Activated B cell treated with CpG ODN at 0.5 μM for 24 hours (primary cell): ENCODE measurements at regions not wholly inside any gene's neighbourhood (a gene's known extent, or its start where the extent isn't known, plus 50 kb on each side); places are given as distances from the start of the nearest gene placed in this dataset.

Experiments used
- ATAC-seq: fragments of 200-7000 bp; cut with Tn5 transposase; one replicate; pipeline ENCODE4 v1.10.0; 2021; ENCODE audit warnings: low read depth, mild to moderate bottlenecking, moderate library complexity
- CTCF ChIA-PET: fragments of 350-600 bp; sonication (Branson Sonifier 250); formaldehyde crosslinking; loops from one replicate; lab custom pipeline; 2021; ENCODE audit warnings: antibody characterized with exemption; lab: Charles Lee
- POLR2A ChIA-PET: fragments of 350-600 bp; sonication (Branson Sonifier 250); formaldehyde crosslinking; loops from one replicate; lab custom pipeline; 2021; ENCODE audit warnings: antibody characterized with exemption; lab: Charles Lee
- DNase-seq: peaks from one replicate; pipeline ENCODE4 v3.0.0; 2022
- H3K27ac Mint-ChIP-seq: one replicate; pipeline ENCODE4 v1.8.0; 2020; ENCODE audit warnings: mixed read lengths
- H3K27me3 Mint-ChIP-seq: one replicate; pipeline ENCODE4 v1.8.0; 2021; ENCODE audit warnings: mixed read lengths
- H3K36me3 Mint-ChIP-seq: one replicate; pipeline ENCODE4 v1.8.0; 2021; ENCODE audit warnings: low read depth, mixed read lengths
- H3K4me1 Mint-ChIP-seq: one replicate; pipeline ENCODE4 v1.8.0; 2021; ENCODE audit warnings: mixed read lengths
- H3K4me3 Mint-ChIP-seq: one replicate; pipeline ENCODE4 v1.8.0; 2020; ENCODE audit warnings: mild to moderate bottlenecking, mixed read lengths
- H3K9me3 Mint-ChIP-seq: one replicate; pipeline ENCODE4 v1.8.0; 2020; ENCODE audit warnings: mixed read lengths
- intact Hi-C: fragments of 100-400 bp; cut with micrococcal nuclease; formaldehyde crosslinking; loops from one replicate; pipeline ENCODE4 v1.15.1; 2024
- TF ChIP-seq, protein P1 (sequence below): fragments of 200-600 bp; IDR thresholded peaks from one replicate; pipeline ENCODE4 v1.8.0; 2022; ENCODE audit warnings: antibody characterized with exemption, mild to moderate bottlenecking

DNA sequence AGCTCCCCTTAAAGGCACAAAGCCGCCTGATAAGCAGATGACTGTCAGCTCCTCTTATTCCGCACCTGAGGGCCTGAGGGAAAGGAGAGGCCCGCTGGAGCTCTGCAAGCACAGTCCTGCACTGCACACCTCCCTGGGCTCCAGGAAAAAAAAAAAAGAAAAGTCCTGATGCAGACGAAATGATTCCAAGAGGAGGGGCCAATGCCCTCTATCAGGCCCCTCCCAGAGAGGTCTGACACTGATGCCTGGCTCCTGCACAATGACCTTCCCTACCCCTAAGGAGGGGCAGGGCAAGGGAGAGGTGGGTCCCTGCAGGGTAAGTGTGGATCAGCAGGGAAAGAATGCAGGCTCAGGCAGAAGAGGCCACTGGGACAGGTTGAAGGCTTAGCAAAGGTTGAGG lies 572.7 kb downstream of the SOX6 start:
- TF ChIP-seq, protein P1, sequence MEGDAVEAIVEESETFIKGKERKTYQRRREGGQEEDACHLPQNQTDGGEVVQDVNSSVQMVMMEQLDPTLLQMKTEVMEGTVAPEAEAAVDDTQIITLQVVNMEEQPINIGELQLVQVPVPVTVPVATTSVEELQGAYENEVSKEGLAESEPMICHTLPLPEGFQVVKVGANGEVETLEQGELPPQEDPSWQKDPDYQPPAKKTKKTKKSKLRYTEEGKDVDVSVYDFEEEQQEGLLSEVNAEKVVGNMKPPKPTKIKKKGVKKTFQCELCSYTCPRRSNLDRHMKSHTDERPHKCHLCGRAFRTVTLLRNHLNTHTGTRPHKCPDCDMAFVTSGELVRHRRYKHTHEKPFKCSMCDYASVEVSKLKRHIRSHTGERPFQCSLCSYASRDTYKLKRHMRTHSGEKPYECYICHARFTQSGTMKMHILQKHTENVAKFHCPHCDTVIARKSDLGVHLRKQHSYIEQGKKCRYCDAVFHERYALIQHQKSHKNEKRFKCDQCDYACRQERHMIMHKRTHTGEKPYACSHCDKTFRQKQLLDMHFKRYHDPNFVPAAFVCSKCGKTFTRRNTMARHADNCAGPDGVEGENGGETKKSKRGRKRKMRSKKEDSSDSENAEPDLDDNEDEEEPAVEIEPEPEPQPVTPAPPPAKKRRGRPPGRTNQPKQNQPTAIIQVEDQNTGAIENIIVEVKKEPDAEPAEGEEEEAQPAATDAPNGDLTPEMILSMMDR, result no peak
- ChIA-PET CTCF (no interaction called here), POLR2A (no interaction called here)
- Mint-ChIP-seq H3K9me3 (no peaks in the 10 kb centered on the region), H3K36me3 (no peaks in the 10 kb centered on the region), H3K4me3 (no peak overlapping the region), H3K27ac (no peak overlapping the region), H3K27me3 (no peaks in the 10 kb centered on the region), H3K4me1 (no peaks in the 10 kb centered on the region)
- DNase-seq (no peak), ATAC-seq (no peak)
- intact Hi-C loops, result no loop called here

DNA sequence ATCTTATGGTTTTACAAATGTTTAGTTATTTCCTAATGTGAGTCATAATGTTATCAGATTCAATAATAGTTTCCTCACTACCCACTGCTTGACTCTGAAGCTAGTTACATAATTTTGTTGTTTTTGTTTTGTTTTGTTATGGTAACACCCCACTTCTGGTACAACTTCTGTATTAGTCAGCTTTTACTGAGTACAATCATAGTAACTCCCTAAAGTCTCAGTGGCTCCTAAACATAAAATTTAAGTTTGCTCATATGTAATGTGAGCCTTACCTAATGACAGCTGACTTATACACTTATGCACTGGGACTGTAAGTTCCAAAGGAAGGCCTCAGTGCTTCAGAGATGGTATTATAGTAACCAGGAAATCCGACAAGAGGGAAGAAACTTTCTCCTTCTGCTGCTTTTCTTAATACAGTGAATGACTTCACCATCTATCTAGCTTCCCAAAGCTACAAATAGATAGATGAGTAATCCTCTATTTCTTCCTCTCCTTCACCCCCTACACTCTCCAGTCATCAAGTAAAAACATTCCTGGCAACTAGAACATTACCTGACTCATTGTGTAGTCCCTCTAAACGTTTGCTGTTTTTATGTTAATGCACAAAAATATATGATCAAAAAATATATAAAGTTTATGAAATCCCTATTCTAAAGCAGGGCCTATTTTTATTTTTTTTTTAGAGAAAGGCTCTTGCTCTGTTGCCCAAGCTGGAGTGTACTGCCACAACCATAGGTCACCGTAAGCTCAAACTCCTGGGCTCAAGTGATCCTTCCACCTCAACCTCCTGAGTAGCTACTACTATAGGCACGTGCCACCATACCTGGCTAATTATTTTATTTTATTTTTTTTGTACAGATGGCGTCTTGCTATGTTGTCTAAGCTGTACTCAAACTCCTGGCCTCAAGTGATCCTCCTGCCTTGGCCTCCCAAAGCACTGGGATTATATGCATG lies 563.0 kb downstream of the SOX6 start:
- ATAC-seq, result no peak

DNA sequence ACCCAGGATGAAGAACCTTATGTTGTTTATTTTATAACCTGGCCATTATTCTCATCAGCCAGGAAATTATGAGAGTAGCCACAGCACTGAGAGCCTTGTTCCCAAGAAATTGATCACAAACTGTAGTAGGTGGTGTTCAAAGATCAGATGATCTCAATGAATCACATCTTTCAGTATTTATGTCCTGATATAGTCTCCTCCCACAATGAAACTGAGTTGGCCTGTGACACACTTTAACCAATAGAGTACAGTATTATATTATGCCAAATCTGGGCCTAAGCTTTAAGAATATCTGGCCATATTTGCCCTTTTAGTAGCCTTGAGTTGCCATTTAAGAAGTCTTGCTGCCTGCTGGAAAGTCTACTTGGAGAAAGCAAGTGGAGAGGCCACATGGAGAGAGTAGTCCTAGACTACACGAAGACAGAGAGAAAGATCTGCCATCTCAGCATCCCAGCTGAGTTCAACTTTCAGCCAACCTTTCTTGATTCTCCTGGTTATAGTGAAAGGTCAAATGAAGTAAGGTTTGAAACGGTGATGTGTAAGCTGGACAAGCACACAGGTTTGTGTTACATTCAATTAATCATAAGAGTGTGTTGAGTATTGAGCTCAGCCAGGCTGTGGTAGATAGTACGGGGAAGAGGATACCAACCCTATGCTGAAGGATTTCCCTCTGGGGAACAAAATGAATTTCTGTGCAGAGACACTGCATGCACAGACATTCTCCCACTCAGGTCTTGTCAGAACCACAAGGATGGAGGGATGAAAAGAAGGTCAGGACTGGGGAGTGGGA lies 561.8 kb downstream of the SOX6 start:
- intact Hi-C loops, result no loop called here
- TF ChIP-seq, protein P1, result no peak
- no peak overlapping the region for H3K27ac Mint-ChIP-seq
- H3K9me3 Mint-ChIP-seq, result peaks cover 4% of the 10 kb centered on the region
- H3K4me3 Mint-ChIP-seq, result no peak overlapping the region
- no peaks in the 10 kb centered on the region for H3K27me3 Mint-ChIP-seq
- CTCF ChIA-PET, result interaction anchor here (0.5 kb wide), 1 partner anchor 820 kb away, joined by 3 read pairs; no protein-coding TSS in a partner anchor
- POLR2A ChIA-PET, result no interaction called here
- ATAC-seq, result no peak
- no peaks in the 10 kb centered on the region for H3K36me3 Mint-ChIP-seq
- no peak for DNase-seq
- no peaks in the 10 kb centered on the region for H3K4me1 Mint-ChIP-seq

More for the DNA sequence above, 563.0 kb downstream of the SOX6 start:
- DNase-seq, result no peak
- intact Hi-C loops, result no loop called here
- ChIA-PET CTCF (no interaction called here), POLR2A (no interaction called here)
- Mint-ChIP-seq H3K9me3 (peaks cover 4% of the 10 kb centered on the region), H3K27me3 (no peaks in the 10 kb centered on the region), H3K4me1 (no peaks in the 10 kb centered on the region), H3K27ac (no peak overlapping the region), H3K4me3 (no peak overlapping the region), H3K36me3 (no peaks in the 10 kb centered on the region)
- TF ChIP-seq, protein P1, result no peak

DNA sequence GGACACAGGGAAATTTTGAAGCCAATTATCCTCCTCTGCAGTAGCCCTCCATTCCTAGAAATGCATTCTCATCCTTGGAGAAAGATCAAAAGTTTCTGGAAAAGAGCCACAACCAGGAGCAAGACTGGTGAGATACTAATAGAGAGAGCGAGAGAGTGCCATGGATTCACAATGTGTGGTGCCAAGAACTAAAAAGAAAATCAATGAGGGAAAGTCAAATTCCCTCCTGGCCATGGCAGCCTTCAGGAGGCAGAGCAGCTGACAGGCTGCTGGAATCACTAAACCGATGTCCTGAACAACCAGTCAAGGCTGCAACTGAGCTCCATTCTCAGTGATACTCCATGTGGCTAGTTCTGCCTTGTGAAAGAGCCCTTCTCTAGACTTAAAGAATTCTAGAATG lies 561.0 kb downstream of the SOX6 start:
- ChIA-PET POLR2A (no interaction called here), CTCF (interaction anchor here (0.5 kb wide), 1 partner anchor 820 kb away, joined by 3 read pairs; no protein-coding TSS in a partner anchor)
- H3K36me3 Mint-ChIP-seq, result no peaks in the 10 kb centered on the region
- TF ChIP-seq, protein P1, result no peak
- no peaks in the 10 kb centered on the region for H3K27me3 Mint-ChIP-seq
- H3K4me1 Mint-ChIP-seq, result no peaks in the 10 kb centered on the region
- intact Hi-C loops, result no loop called here
- ATAC-seq (no peak), DNase-seq (no peak)
- H3K4me3 Mint-ChIP-seq, result no peak overlapping the region
- H3K27ac Mint-ChIP-seq, result no peak overlapping the region
- H3K9me3 Mint-ChIP-seq, result peaks cover 4% of the 10 kb centered on the region
